ENCODE measurements at regions not wholly inside any gene's neighbourhood (a gene's known extent, or its start where the extent isn't known, plus 50 kb on each side); places are given as distances from the start of the nearest gene placed in this dataset.

- no peaks in the 10 kb centered on the region for H3K36me3 ChIP-seq (ENCODE audit: insufficient read depth)
- no peaks in the 10 kb centered on the region for H4K20me1 ChIP-seq (ENCODE audit: insufficient read depth)
- TF ChIP-seq, protein P1, sequence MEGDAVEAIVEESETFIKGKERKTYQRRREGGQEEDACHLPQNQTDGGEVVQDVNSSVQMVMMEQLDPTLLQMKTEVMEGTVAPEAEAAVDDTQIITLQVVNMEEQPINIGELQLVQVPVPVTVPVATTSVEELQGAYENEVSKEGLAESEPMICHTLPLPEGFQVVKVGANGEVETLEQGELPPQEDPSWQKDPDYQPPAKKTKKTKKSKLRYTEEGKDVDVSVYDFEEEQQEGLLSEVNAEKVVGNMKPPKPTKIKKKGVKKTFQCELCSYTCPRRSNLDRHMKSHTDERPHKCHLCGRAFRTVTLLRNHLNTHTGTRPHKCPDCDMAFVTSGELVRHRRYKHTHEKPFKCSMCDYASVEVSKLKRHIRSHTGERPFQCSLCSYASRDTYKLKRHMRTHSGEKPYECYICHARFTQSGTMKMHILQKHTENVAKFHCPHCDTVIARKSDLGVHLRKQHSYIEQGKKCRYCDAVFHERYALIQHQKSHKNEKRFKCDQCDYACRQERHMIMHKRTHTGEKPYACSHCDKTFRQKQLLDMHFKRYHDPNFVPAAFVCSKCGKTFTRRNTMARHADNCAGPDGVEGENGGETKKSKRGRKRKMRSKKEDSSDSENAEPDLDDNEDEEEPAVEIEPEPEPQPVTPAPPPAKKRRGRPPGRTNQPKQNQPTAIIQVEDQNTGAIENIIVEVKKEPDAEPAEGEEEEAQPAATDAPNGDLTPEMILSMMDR (conservative IDR thresholded peaks at IDR 0.05; ENCODE audit: low read depth, low read length): no peak
- no peaks in the 10 kb centered on the region for H3K4me1 ChIP-seq (ENCODE audit: low read depth, poor library complexity, severe bottlenecking)
- no peaks in the 10 kb centered on the region for H3K27me3 ChIP-seq (ENCODE audit: insufficient read depth, low read depth)
- no peak overlapping the region for H3K4me2 ChIP-seq
- H3K79me2 ChIP-seq (ENCODE audit: insufficient read depth, low read depth): no peaks in the 10 kb centered on the region
- H3K9ac ChIP-seq: no peak overlapping the region
- no peak overlapping the region for H3K27ac ChIP-seq
- no peak overlapping the region for H2AFZ ChIP-seq (ENCODE audit: low read depth)
- H3K4me3 ChIP-seq (IDR thresholded peaks at IDR 0.05; ENCODE audit: insufficient read depth, low read depth, low read length): no peak overlapping the region
These were observed 185.8 kb upstream of the UBE3A start for GRCh38 chr15:25624504-25625177.

GRCh38 chr15:25623708-25624107 lies 184.9 kb upstream of the UBE3A start:
- no peak overlapping the region for H3K27ac ChIP-seq
- H3K4me2 ChIP-seq: no peak overlapping the region
- no peaks in the 10 kb centered on the region for H3K4me1 ChIP-seq (ENCODE audit: low read depth, poor library complexity, severe bottlenecking)
- H3K79me2 ChIP-seq (ENCODE audit: insufficient read depth, low read depth): no peaks in the 10 kb centered on the region
- no peak overlapping the region for H2AFZ ChIP-seq (ENCODE audit: low read depth)
- H3K4me3 ChIP-seq (IDR thresholded peaks at IDR 0.05; ENCODE audit: insufficient read depth, low read depth, low read length): no peak overlapping the region
- H3K36me3 ChIP-seq (ENCODE audit: insufficient read depth): no peaks in the 10 kb centered on the region
- H4K20me1 ChIP-seq (ENCODE audit: insufficient read depth): no peaks in the 10 kb centered on the region
- no peak overlapping the region for H3K9ac ChIP-seq
- no peaks in the 10 kb centered on the region for H3K27me3 ChIP-seq (ENCODE audit: insufficient read depth, low read depth)
- TF ChIP-seq, protein P1 (conservative IDR thresholded peaks at IDR 0.05; ENCODE audit: low read depth, low read length): no peak

GRCh38 chr15:25620466-25620865 lies 181.6 kb upstream of the UBE3A start:
- Histone ChIP-seq H3K27ac (no peak overlapping the region), H2AFZ (ENCODE audit: low read depth) (no peak overlapping the region), H3K36me3 (ENCODE audit: insufficient read depth) (no peaks in the 10 kb centered on the region), H4K20me1 (ENCODE audit: insufficient read depth) (no peaks in the 10 kb centered on the region), H3K4me2 (no peak overlapping the region), H3K4me3 (IDR thresholded peaks at IDR 0.05; ENCODE audit: insufficient read depth, low read depth, low read length) (no peak overlapping the region), H3K79me2 (ENCODE audit: insufficient read depth, low read depth) (no peaks in the 10 kb centered on the region), H3K4me1 (ENCODE audit: low read depth, poor library complexity, severe bottlenecking) (no peaks in the 10 kb centered on the region), H3K9ac (no peak overlapping the region), H3K27me3 (ENCODE audit: insufficient read depth, low read depth) (no peaks in the 10 kb centered on the region)
- TF ChIP-seq, protein P1 (conservative IDR thresholded peaks at IDR 0.05; ENCODE audit: low read depth, low read length): no peak

DNA sequence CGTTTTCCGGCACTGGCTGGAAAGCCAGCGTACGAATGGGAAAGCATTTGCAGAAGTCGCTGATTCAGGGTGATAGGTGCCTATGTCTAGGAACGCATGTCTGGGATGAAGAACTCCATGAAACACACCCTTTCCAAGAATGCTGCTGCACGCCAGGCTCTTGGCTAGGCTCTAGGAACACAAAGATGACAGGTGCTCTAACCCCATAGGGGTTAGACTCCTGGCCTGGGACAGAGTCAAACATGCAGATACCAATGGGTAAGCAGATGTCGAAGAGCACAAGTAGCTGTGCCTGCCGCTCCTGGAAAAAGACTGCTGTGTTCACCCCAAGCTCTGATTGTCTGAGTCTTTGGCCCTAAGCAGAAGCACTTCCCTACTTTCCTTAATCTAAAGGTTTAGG lies 180.9 kb upstream of the UBE3A start:
- Histone ChIP-seq H3K4me2 (no peak overlapping the region), H3K36me3 (ENCODE audit: insufficient read depth) (no peaks in the 10 kb centered on the region), H3K4me1 (ENCODE audit: low read depth, poor library complexity, severe bottlenecking) (no peaks in the 10 kb centered on the region), H4K20me1 (ENCODE audit: insufficient read depth) (no peaks in the 10 kb centered on the region), H3K4me3 (IDR thresholded peaks at IDR 0.05; ENCODE audit: insufficient read depth, low read depth, low read length) (no peak overlapping the region), H2AFZ (ENCODE audit: low read depth) (no peak overlapping the region), H3K79me2 (ENCODE audit: insufficient read depth, low read depth) (no peaks in the 10 kb centered on the region), H3K27me3 (ENCODE audit: insufficient read depth, low read depth) (no peaks in the 10 kb centered on the region), H3K27ac (no peak overlapping the region), H3K9ac (no peak overlapping the region)
- TF ChIP-seq, protein P1 (conservative IDR thresholded peaks at IDR 0.05; ENCODE audit: low read depth, low read length): no peak
